Thymus (tissue), 11 donors: ENCODE measurements at regions not wholly inside any gene's neighbourhood (a gene's known extent, or its start where the extent isn't known, plus 50 kb on each side); places are given as distances from the start of the nearest gene placed in this dataset.

ENCODE experiments used
- DNase-seq, 9 donors: peaks; one replicate each; pipeline ENCODE4 v3.0.0-alpha.2; 2013; ENCODE audit warnings: low spot score in 9 of 9, low read depth in 6 of 9, missing footprints in 1 of 9
- H3K27ac ChIP-seq, 2 donors: one replicate each; pipeline ENCODE4 v1.5.1; 2013; ENCODE audit warnings: control low read depth in 1 of 2, low read depth in 1 of 2, low read length in 1 of 2, mild to moderate bottlenecking in 1 of 2, moderate library complexity in 1 of 2
- H3K27me3 ChIP-seq, 2 donors: one replicate each; pipeline ENCODE4 v1.5.1; 2013; ENCODE audit warnings: low read length in 1 of 2; ENCODE audit not compliant: control insufficient read depth in 2 of 2, insufficient read depth in 1 of 2
- H3K36me3 ChIP-seq, 2 donors: one replicate each; pipeline ENCODE4 v1.5.1; 2013; ENCODE audit warnings: low read length in 1 of 2, mild to moderate bottlenecking in 1 of 2, moderate library complexity in 1 of 2; ENCODE audit not compliant: control insufficient read depth in 2 of 2, insufficient read depth in 2 of 2
- H3K4me1 ChIP-seq, 2 donors: one replicate each; pipeline ENCODE4 v1.5.1; 2013; ENCODE audit warnings: low read length in 2 of 2; ENCODE audit not compliant: control insufficient read depth in 2 of 2, insufficient read depth in 2 of 2
- H3K4me3 ChIP-seq, 2 donors: one replicate each; pipeline ENCODE4 v1.5.1; 2013; ENCODE audit warnings: low read length in 2 of 2, control low read depth in 1 of 2, mild to moderate bottlenecking in 1 of 2
- H3K9me3 ChIP-seq, 2 donors: one replicate each; pipeline ENCODE4 v1.5.1; 2013; ENCODE audit warnings: low read length in 1 of 2, mild to moderate bottlenecking in 1 of 2; ENCODE audit not compliant: control insufficient read depth in 2 of 2, insufficient read depth in 1 of 2
- WGBS: extraction: QIAGEN DNeasy Blood & Tissue Kit; methylation state at CpG from one replicate; pipeline ENCODE4 v1.1.7; 2013; 5-methylcytosine and 5-hydroxymethylcytosine counted together
- donor health status: healthy.

- no peak overlapping the region for H3K4me3 ChIP-seq
- DNase-seq = no peak
- no peaks in the 10 kb centered on the region for H3K27me3 ChIP-seq
- no peaks in the 10 kb centered on the region for H3K9me3 ChIP-seq
- 97% methylated on average over 12 of the region's 12 CpGs for WGBS
- no peaks in the 10 kb centered on the region for H3K4me1 ChIP-seq
- no peaks in the 10 kb centered on the region for H3K36me3 ChIP-seq
- no peak overlapping the region for H3K27ac ChIP-seq
Observed at GRCh38 chr13:40469581-40470310, 196.7 kb downstream of the FOXO1 start.

GRCh38 chr13:40470660-40471059 lies 195.8 kb downstream of the FOXO1 start:
- Histone ChIP-seq H3K9me3 (no peaks in the 10 kb centered on the region), H3K27ac (no peak overlapping the region), H3K27me3 (no peaks in the 10 kb centered on the region), H3K4me1 (no peaks in the 10 kb centered on the region), H3K36me3 (no peaks in the 10 kb centered on the region), H3K4me3 (no peak overlapping the region)
- no peak for DNase-seq
- WGBS = 89% methylated on average over 4 of the region's 4 CpGs

- WGBS = 95% methylated on average over 5 of the region's 5 CpGs
- Histone ChIP-seq H3K27ac (no peak overlapping the region), H3K36me3 (no peaks in the 10 kb centered on the region), H3K4me3 (no peak overlapping the region), H3K27me3 (no peaks in the 10 kb centered on the region), H3K4me1 (no peaks in the 10 kb centered on the region), H3K9me3 (no peaks in the 10 kb centered on the region)
- no peak for DNase-seq
Observed at GRCh38 chr13:40471076-40471475, 195.4 kb downstream of the FOXO1 start.

GRCh38 chr13:40471911-40472310 lies 194.5 kb downstream of the FOXO1 start:
- Histone ChIP-seq H3K27ac (no peak overlapping the region), H3K27me3 (no peaks in the 10 kb centered on the region), H3K4me1 (no peaks in the 10 kb centered on the region), H3K4me3 (no peak overlapping the region), H3K9me3 (no peaks in the 10 kb centered on the region), H3K36me3 (no peaks in the 10 kb centered on the region)
- 98% methylated on average over 10 of the region's 10 CpGs for WGBS
- DNase-seq = no peak

DNA sequence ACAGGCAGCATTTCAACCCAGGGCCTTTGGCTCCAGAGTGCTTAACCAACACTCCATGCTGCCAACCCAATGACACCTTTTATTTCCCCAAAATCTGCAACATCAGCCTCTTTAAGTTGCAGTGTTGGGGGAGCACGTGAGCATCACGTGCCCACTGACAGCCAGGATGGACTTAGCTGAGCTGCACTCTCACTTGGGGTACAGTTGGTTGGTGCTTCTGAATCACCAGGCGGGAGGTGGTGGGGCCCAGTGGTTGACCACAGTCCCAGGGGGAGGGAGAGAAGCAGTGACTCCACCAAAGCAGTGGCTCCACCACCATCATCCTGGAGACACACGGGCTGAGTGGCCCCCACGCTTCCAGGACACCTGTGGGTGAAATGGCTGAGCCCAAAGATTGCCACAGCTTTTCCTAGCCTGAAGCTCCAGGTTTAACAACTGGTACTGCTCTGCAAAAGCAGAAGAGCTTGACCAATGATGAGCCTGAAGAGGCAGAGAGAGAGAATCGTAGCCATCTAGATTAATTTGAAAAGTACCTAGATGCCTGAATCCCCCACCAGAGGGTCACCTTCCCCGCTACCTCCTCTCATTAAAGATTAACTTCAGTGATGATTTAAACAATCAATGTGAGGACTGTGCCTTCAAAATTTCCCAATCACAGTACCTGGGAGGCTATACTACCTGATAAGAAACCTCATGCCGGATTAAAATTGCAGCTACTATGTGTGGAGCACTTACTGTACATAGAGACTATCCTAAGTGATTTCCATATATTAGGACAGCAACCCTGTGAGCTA lies 193.8 kb downstream of the FOXO1 start:
- Histone ChIP-seq H3K4me3 (no peak overlapping the region), H3K27ac (no peak overlapping the region), H3K9me3 (no peaks in the 10 kb centered on the region), H3K36me3 (no peaks in the 10 kb centered on the region), H3K27me3 (no peaks in the 10 kb centered on the region), H3K4me1 (no peaks in the 10 kb centered on the region)
- WGBS = 83% methylated on average over 8 of the region's 8 CpGs
- no peak for DNase-seq

GRCh38 chr13:40475617-40476016 lies 190.8 kb downstream of the FOXO1 start:
- no peak for DNase-seq
- 89% methylated on average over 3 of the region's 3 CpGs for WGBS
- Histone ChIP-seq H3K27ac (no peak overlapping the region), H3K27me3 (no peaks in the 10 kb centered on the region), H3K9me3 (no peaks in the 10 kb centered on the region), H3K36me3 (no peaks in the 10 kb centered on the region), H3K4me1 (peaks cover 0 to 6% of the 10 kb centered on the region in 2 donors), H3K4me3 (no peak overlapping the region)

- H3K9me3 ChIP-seq = no peaks in the 10 kb centered on the region
- WGBS = 85% methylated on average over 4 of the region's 4 CpGs
- no peak for DNase-seq
- no peaks in the 10 kb centered on the region for H3K36me3 ChIP-seq
- H3K4me1 ChIP-seq = peaks cover 0 to 11% of the 10 kb centered on the region in 2 donors
- H3K27me3 ChIP-seq = no peaks in the 10 kb centered on the region
- no peak overlapping the region for H3K27ac ChIP-seq
- no peak overlapping the region for H3K4me3 ChIP-seq
Observed at GRCh38 chr13:40476175-40476958, 190.1 kb downstream of the FOXO1 start.

DNA sequence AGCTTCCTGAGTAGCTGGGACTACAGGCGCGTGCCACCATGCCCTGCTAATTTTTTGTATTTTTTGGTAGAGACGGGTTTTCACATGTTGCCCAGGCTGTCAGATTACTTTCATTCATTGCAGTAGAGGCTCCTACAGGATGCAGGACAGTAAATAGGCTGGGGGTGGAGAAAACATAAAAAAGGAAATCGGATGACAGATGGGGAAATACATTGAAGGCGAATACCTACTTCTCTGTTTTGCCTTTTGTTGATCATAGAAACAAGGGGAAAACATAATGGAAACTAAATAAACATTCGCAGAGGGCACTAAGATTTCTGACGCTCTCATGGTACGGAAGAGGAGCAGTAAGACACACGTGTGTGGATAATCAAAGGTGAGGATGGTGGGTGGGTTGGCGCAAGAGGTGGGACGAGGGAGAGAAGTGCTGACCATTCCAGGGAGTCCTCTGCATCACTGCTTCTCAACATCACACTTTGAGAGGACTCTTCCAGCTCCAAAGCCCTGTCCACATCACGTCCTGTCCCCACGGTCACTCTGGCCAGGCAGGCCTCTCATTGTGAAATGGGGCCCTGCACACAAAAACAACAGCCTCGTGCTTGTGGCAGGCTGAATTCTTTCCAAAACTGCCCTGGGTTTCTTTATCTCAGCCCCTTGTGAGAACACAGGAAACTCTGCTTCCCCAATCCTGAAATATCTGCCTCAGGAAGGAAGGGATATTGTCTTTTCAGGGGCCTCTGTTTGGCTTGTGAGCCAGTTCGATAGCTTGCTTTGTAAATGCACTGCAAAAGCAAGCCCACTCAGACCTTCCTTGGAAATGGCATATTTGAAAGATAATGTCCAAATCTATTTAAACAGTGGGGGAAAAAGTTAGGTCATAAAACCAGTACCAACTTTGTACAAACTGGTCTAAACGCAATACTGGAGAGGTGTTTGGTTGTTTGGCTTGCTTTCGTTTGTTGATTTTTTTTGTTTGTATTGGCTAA lies 188.5 kb downstream of the FOXO1 start:
- H3K27me3 ChIP-seq = no peaks in the 10 kb centered on the region
- no peak for DNase-seq
- H3K27ac ChIP-seq = peak overlapping the region; percentile 5 to 10
- peaks cover 0 to 11% of the 10 kb centered on the region in 2 donors for H3K4me1 ChIP-seq
- H3K36me3 ChIP-seq = no peaks in the 10 kb centered on the region
- H3K4me3 ChIP-seq = no peak overlapping the region
- 87% methylated on average over 17 of the region's 17 CpGs for WGBS
- H3K9me3 ChIP-seq = no peaks in the 10 kb centered on the region
